Renal cortex interstitium (tissue), 11 donors: ENCODE measurements at regions not wholly inside any gene's neighbourhood (a gene's known extent, or its start where the extent isn't known, plus 50 kb on each side); places are given as distances from the start of the nearest gene placed in this dataset.
A peak's percentile ranks its signal among the peaks of the same experiment; 100 is the strongest.

Experiments
- DNase-seq, 11 donors: peaks; one replicate each; pipeline ENCODE4 v3.0.0-alpha.2; 2013; ENCODE audit warnings: low read depth in 9 of 11, low spot score in 4 of 11; ENCODE audit errors: extremely low read depth in 1 of 11

GRCh38 chr4:171759274-171759673 is 53.9 kb upstream of the GALNTL6 start:
- DNase-seq, result no peak

DNA sequence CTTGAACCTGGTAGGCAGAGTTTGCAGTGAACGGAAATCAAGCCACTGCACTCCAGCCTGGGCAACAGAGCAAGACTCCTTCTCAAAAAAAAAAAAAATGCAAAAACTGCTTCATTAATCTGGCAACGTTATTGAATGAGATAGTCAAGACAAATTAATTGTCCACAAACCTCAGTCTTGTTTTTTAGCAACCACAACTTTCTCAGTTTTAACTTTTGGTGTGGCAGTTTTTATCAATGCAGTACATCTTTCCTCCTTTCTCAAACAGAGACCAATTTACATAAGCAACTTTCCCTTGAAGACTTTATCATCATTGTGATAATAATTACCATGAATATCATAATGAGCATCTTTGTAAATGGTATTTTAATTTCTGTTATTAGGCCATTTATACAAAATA is 61.7 kb upstream of the GALNTL6 start:
- DNase-seq, result no peak

GRCh38 chr4:171746418-171746817 is 66.8 kb upstream of the GALNTL6 start:
- DNase-seq, result no peak

DNA sequence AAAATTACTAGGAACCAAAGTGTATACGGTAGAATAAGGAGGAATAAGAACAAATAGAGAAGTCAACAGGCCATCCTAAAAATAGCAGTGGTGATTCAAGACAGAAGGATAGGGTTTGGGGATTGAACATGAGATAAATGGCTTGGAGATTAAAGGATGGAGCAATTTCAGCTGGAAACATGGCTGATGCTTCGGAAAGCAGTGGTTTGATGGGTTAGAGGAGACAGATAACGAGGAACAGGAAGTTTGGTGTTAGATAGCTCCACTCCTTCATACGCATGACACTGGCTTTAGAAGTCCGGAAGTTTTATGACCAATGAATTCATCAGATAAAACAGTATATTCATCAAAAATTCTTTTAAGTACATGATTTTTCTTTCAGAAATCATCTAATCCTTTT is 70.8 kb upstream of the GALNTL6 start:
- no peak for DNase-seq

DNA sequence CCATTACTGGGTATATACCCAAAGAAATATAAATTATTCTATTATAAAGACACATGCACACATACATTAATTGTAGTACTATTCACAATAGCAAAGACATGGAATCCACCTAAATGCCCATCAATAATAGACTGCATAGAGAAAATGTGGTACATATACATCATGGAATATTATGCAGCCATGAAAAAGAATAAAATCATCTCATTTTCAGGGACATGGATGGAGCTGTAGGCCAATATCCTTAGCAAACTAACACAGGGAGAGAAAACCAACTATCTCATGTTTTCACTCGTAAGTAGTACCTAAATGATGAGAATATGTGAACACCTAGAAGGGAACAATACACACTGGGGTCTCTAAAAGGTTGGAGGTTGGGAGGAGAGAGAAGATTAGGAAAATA is 86.0 kb upstream of the GALNTL6 start:
- no peak for DNase-seq

GRCh38 chr4:171721937-171722336 is 91.3 kb upstream of the GALNTL6 start:
- DNase-seq, result no peak

DNA sequence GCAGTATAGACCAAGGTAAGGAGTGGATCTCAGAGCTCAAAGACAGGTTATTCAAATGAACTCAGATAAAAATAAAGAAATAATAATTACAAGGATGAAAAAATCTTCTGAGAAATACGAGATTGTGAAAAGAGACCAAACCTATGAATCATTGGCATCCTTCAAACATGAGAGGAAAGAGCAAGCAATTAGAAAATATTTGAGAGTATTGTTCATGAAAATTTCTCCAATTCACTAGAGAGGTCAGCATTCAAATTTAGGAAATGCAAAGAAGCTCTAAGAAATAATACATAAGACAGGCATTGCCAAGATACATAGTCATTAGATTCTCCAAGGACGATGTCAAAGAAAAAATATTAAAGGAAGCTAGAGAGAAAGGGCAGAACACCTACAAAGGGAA is 93.5 kb upstream of the GALNTL6 start:
- DNase-seq, result no peak

DNA sequence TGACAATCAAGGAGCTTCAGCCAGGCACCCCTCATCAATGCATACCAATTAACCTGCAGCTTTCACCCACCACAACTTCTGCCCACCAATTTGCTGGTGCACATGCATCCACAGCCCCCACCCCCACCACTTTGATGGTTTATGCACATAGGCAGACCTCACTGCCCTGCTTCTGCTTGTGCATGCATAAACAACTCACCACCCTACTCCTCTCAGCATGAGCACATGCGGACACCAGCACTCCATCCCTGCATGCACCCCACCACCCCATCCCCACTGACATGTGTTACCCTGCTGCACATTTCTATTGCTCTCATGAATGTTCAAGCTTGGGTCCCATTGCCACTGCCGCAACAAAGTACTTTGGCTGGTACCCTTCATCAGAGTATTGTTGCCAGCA is 94.5 kb upstream of the GALNTL6 start:
- DNase-seq, result no peak

GRCh38 chr4:171718069-171718468 is 95.1 kb upstream of the GALNTL6 start:
- DNase-seq, result no peak

GRCh38 chr4:171717231-171717741 is 95.9 kb upstream of the GALNTL6 start:
- no peak for DNase-seq

DNA sequence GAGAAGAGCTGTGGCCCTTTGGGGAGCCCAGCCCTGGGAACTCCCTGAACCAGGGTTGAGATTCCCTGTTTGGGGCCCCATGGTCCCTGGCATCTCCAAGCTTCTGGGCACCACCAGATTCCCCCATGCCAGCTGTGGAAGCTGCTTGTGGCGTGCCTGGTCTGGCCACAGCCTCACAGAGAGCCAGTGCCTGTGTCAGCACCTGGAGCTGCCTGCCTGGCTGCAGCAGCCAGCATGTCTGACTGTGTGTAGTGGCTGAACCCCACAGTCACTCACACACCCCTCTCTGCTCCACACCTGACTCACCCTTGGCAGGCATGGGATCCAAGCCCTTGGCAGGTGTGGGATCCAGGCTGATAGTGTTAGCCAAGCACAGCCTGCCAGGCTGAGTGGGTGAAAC is 97.2 kb upstream of the GALNTL6 start:
- no peak for DNase-seq

DNA sequence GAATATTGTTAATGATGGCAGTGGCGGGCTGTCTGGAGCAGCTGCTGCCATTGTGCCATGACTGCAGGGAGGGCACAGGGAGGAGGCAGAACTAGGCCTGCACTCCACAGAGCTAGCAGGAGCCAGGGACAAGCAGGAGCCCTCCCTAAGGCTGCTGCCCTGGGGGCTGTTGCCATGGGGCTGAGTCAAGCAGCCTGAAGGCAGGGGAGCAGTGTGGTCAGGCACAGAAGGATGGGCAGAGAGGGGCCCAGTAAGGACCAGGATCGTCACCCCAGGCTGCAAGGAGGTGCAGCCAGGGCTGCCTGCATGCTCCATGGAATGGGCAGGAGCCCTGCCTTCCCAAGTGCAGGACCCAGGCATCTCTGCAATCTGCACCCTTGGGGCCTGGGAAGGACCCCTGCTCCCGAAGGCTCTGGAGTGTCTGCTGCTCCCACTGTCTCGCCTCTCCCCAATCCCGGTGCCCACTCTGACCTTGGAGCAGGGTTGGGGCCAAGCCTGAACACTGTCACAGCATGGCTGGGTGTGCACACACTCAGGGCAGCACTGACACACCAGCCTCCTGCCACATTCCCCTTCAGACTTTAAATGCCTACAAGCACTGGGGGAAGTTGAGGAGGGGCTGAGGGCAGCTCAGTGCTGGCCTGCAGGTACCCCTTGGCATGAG is 98.3 kb upstream of the GALNTL6 start:
- DNase-seq, result no peak

- no peak for DNase-seq
Observed at GRCh38 chr4:171710743-171711142, 102.5 kb upstream of the GALNTL6 start.

GRCh38 chr4:171676555-171677215 is 136.5 kb upstream of the GALNTL6 start:
- peak in 4 of 11 donors; percentile 2 to 9 (median 6) for DNase-seq

DNA sequence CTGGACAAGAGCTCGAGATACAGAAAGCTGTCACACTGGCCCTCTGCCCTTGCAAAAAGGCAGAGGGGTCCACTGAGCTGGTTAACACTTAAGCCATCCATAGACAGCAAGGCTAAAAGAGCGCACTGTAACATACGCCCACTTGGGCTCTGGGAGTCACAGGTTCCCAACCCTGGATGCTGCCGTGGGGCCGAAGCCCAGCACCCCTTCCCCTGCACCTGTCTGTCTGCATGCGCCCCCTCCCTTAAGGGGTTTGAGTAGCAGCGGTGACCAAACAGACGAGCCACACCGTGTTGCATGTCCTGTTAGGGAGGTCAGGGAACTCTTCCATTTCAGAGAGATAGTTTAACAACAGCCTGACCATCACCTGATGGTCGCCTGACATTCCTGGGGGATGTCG is 138.4 kb upstream of the GALNTL6 start:
- no peak for DNase-seq

DNA sequence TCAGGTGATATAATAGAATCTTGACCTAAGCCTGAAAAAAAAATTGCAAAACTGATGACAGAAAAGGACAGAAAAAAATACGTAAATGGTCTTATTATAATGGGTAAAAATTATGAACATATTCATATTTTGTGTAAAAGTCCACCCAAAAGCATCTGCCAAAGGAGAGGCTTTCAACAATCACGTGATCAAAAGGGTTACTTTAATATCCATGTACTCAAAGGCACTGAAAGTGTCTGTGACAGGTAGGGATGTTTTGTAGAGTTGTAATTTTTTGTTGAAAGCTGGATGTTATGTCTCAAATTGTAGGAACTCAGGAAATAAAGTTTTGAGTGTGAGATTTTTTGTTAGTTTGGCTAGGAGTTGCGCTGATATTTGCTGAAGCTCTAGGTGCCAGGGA is 144.8 kb upstream of the GALNTL6 start:
- no peak for DNase-seq

DNA sequence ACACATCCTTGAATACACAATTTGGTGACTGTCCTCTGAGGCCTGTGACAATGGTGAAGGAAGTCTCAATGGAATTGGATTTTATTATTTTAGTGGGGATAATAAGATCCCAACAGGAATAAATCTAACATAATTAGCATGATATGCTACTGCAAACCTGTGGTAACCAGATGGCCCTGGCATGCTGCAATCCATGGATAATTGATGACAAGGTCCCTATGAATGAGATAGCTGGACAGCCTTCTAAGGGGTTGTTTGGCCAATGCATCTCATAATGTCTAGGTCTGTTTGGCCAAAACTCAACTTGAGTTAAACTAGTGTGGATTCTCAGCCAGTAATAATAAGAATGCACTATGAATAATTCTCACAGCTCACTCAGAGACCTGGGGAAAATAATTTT is 145.3 kb upstream of the GALNTL6 start:
- DNase-seq, result no peak

GRCh38 chr4:171651071-171651470 is 162.1 kb upstream of the GALNTL6 start:
- no peak for DNase-seq

DNA sequence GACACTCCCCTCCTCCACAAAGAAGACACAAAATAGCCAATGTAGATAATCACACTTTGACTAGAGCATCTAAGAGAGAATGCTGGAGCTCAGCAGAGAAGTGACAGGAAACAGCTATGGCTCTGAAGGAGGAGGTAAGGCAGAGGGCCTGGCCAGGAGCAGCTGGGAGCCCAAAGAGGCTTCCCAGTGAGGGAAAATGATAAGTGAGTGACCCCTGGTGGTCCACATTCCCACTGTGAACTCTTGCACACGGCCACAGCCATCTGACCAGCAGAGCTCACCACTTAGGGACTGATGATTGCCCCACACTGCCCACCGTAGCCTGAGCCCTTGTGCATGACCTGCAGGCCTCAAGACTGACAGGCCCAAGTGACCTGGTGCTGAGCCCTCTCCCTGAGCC is 162.7 kb upstream of the GALNTL6 start:
- DNase-seq, result no peak

GRCh38 chr4:171648926-171649325 is 164.3 kb upstream of the GALNTL6 start:
- DNase-seq, result no peak

GRCh38 chr4:171646984-171647383 is 166.2 kb upstream of the GALNTL6 start:
- DNase-seq, result no peak
